HG03457 (cell line): ENCODE measurements at regions not wholly inside any gene's neighbourhood (a gene's known extent, or its start where the extent isn't known, plus 50 kb on each side); places are given as distances from the start of the nearest gene placed in this dataset.

Source experiments
- ATAC-seq: cut with Tn5 transposase; IDR thresholded peaks from one replicate; pipeline ENCODE4 v1.9.1; 2021; ENCODE audit warnings: moderate number of reproducible peaks; ENCODE audit not compliant: unreplicated experiment

DNA sequence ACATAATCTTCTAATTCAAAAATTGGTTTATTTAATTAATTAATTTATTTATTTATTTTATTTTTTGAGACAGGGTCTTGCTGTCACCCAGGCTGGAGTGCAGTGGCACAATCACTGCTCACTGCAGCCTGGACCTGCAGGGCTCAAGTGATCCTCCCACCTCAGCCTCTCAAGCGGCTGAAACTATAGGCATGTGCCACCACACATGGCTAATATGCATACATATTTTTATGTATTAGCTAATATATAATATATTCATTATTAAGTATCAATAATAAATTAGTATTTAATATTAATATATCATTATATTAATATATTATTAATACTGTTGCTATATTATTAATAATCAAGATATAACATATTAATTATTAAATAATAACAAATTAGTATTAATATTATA, 406.7 kb downstream of the GPATCH2 start:
- ATAC-seq: no peak

DNA sequence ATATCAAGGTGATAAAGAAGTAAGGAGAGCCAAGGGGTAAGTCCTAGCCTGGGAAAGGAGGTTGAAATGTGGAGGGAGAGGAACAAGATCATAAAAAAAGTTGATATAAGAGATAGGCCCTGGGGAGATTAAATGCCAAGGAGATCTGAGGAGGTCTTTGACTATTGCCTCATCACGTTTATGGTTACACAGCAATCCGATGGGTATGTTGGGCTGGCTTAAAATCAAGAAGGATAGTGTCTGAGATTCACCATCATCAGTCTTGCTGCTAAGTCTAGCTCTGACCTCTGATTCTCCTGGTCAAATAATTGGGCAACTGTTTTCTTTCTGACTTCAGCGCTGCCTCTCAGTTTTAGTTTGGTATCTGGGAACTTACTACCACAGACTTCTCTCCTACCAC, 416.3 kb downstream of the GPATCH2 start:
- ATAC-seq: no peak

DNA sequence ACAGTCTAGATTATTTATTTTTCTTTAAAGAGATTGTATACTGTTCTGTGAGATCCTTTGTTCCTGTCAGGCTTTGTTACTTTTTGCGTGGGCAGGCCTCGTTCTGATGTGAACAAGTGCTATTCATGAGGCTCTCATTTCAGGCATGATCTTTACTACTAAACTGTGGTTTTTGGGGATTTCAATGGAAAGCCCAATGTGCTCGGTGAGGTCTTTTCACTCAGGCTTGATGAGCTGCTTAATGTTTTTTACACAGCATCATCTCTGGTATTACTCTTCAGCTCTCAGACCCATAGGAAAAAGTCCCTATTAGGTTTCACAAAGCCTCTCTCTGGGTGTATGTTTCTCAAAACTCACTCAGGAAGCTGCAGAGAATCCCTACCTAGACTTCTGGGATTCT, 419.4 kb downstream of the GPATCH2 start:
- no peak for ATAC-seq

DNA sequence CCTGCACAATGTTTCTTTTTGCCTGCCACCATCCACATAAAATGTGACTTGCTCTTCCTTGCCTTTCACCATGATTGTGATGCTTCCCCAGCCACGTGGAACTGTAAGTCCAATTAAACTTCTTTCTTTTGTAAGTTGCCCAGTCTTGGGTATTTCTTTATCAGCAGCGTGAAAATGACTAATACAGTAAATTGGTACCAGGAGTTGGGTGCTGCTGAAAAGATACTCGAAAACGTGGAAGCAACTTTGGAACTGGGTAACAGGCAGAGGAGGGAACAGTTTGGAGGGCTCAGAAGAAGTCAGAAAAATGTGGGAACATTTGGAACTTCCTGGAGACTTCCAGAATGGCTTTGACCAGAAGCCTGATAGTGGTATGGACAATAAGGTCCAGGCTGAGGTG, 425.3 kb downstream of the GPATCH2 start:
- no peak for ATAC-seq

DNA sequence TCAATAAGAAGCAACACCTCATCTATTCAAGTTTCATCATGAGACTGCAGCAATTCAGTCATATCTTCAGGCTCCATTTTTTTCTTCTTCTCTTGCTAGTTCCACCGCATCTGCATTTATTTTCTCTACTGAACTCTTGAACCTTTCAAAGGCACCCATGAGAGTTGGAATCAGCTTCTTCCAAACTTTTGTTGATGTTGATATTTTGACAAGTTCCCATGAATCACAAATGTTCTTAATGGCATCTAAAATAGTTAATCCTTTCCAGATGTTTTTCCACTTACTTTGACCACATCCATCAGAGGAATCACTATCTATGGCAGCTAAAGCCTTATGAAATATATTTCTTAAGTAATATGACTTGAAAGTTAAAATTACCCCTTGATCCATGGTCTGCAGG, 434.3 kb downstream of the GPATCH2 start:
- ATAC-seq: no peak

DNA sequence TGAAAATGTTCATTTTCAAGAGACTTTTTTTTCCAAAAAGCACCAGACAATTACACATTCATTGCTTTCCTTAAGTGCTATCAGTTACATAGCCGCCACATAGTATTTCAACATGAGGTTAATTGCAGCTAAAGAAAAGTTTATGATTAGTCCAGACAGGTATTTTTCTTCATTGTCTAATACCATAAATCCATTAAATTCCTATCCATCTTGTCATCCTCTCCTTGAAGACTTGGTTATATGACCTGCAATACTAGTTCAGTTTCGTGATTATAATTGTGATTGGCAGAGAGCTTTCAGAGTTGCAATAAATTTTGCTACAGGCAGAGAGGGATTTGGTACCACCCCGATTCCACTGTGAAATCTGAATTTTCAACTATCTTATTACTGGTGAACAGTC, 437.7 kb downstream of the GPATCH2 start:
- ATAC-seq: no peak

DNA sequence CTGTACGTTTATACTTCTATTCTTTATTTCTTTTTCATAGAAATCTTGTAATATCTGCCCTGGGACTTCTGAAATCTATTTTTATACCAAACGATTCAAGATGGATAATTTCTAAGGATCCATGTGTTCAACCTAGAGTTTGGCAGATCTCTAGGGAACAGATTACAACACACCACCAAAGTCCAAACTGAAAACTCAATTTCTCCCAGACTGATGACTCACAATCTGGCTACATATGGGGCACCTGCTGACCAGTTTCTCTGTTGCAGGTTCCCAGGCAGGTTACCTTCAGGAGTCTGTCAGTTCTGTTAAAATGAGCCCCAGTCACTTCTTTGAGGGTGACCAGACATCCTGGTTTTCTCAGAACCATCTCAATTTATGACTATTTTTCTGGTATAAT, 439.4 kb downstream of the GPATCH2 start:
- no peak for ATAC-seq

DNA sequence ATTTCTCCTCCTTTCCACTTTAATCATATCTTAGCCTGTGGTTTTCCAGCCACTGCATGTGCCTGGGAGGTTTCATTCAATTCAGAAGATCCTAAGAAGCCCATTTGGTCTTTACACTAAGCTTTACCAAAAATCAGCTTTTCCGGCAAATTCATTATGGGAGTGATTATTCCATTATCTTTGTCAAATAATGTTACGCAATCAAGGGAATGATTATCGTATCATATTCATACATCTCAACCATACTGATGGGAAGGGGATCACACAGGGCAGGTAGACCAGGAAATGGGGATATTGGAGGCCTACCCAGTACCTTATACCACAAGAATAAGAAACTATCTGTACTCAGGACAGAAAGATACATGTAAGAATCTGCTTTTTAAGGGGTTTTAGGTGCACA, 440.5 kb downstream of the GPATCH2 start:
- no peak for ATAC-seq

DNA sequence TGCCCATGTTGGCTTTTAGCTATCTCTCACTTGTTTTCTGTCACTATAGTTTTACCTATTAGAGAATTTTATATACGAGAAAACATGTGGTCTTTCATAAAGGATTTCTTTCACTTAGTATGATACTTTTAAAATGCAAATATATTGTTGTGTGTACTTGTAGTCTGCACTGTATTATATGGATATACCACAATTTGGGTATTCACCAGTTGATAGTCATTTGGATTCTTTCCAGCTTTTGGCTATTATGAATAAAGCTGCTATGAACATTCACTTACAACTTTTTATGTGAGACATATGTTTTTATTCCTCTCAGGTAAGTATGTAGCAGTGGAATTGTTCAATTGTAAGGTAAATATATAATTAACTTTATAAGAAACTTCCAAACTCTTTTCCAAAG, 441.5 kb downstream of the GPATCH2 start:
- no peak for ATAC-seq

DNA sequence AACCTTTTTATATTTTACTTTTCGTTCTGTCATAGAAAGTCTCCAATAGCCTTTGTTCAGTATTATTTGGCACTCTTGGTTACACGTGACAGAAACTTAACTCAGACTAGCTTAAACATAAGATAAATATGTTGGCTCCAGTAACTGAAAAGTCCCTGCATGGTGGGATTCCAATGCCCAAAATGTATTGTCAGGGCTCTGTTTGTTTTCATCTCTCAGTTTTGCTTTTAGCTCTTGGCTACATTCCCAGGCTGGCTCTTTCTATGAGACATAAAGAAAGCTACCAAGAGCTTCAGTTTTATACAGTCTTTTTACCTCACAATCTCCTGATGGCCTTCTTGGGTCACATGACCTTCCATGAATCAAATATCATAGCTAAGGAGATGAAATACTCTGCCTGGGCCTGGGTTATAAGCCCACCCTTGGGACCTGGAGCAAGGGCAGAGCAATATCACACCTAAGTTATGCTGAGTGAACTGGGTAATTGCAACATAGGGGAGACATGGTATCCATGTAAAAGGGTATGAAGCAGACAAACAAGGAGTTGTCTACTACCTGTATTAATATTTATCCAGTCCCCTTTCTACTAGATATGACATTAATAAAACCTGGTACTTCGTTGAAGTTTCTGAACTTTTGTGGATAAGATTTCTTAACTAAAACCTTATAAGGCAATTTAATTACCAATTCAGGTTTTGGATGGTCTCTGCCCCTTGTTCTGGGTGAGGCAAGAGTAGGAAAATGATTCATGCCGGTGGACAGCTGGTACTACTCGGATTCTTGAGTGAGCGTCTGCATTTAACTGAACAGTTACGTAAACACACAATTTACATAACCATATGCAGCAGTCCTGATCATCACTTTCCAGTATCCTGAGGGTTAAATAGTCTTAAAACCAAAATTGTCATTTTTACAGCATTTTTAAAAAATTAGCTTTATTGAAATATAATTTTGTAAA, 442.3 kb downstream of the GPATCH2 start:
- ATAC-seq: no peak

DNA sequence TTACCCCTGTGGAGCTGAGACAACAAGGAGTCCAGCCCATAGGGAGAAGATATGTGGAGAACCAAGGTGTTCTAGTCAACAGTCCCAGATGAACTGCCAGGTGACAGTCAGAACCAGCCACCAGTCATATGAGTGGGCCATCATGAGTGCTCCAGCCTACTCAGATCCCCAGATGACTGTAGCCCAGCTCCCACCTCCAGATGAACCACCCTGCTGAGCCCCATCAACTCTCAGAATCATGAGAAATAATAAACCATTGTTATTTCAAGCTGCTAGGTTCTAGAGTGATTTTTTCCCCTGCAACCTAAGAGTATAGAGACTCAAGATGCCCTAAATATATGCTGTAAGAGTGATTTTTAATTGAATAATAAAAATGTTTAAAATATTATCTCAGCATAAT, 444.2 kb downstream of the GPATCH2 start:
- ATAC-seq: no peak

DNA sequence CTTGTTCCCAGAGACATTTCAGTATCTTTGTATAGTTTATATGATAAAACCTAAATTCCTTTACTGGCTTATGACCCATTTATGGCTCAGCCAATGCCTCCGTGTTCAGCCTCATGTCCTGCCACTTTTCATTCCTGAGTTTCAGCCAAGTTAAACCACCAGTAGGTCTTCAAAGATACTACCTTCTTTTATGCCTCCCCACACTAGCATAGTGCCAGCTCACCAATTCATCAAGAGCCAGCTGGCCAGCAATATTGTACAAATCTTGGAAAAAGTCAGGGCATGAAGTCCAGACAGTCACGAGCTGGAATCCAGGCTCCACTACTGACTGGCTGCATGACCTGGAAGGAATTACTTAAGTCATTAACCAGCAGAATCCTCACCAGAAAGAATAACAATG, 446.0 kb downstream of the GPATCH2 start:
- ATAC-seq: no peak

DNA sequence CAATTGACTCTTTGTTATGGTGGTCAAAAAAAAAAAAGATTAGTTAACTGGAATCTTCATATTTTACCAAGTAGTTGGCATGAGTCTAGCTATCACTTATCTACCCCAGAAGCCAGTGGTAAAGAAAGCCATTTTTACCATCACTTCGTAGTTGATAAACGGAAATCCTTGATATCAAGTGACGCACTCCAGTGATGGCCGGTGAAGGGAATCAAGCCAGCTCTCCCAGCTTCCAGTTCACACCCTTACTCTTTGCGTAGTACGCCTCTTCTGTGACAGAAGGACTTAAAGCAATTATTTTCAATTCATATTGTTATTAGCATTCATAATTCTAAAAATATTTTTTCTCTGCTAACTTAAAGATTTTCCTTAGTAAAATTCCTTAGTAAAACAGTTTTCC, 447.9 kb downstream of the GPATCH2 start:
- ATAC-seq: no peak

DNA sequence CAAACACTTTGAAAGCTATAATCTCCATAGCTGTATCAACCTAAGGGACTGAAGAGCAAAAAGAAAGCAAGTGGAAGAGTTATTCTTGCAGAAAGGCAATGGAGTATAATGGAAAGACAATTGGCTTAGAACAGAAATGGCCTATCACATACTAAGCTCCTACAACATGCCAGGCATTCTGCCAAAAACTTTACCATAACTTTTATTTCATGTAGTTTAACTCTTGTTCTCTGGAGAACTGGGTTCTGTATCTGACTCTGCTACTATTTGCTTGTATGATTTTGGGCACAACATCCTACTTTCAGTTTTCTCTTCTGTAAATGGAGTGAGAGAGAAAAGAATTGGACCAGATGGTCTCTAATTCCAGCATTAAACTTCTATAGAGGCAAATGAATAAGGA, 449.1 kb downstream of the GPATCH2 start:
- no peak for ATAC-seq

DNA sequence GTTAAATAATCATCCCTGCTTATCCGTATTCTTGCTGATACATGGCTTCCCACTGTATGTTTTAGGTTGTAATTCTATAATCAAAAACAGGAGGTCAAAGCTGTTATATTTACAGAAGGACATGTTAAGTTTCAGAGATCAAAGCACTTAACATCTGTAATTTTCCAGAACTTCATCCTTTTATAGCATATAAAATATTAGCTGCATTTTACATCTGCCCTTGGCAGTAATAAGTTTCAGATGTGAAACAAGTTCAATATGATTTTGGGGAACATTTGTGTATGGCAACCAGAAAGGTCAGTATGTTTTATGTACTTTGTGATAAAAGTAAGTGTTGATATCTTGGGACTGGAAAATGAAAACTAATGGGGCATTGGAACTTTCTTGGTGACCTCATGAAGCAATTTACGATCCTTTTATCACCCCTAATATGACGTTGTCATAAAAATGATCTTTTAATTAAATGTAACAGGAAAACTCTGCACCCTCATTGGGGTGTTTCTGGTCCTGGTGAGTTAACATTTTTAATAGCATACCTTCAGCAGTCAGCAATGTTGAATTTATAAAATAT, 449.6 kb downstream of the GPATCH2 start:
- no peak for ATAC-seq

DNA sequence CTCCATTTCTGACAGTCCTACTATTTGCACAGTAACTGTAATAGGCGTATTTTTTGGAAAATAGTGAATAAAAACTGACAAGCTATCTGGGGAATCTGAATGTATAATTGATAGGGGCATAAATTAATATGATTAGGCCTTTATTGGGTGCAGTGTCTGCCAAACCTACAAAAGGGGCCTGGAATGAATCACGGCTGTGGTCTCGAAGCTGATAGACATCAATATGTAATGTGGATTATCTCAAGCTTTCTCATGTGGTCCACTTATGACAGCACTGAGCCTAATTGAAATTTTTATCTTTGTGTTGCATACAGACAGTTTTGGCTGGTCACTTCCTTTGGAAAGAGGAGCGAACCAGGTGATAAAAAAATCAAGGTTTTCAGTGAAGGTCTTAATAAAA, 450.4 kb downstream of the GPATCH2 start:
- no peak for ATAC-seq

DNA sequence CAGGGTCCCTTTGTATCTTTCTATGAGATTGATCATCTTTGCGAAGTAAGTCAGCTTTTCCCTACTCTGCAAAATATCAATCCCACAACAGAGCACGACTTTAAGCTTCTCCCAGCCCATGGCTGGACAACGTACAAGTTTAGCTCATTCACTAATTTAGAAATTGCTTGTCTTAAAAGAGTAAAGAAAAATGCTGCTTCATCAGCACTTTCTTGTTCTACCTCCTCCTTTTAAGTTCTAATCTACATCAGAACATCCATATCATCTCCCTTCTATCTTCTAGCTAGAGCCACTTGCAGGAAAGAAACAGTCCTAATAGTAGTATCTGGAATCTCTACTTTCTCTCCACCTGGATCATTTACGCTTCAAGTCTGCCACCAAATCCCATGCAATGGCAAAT, 441.2 kb upstream of the ESRRG start:
- ATAC-seq: no peak

DNA sequence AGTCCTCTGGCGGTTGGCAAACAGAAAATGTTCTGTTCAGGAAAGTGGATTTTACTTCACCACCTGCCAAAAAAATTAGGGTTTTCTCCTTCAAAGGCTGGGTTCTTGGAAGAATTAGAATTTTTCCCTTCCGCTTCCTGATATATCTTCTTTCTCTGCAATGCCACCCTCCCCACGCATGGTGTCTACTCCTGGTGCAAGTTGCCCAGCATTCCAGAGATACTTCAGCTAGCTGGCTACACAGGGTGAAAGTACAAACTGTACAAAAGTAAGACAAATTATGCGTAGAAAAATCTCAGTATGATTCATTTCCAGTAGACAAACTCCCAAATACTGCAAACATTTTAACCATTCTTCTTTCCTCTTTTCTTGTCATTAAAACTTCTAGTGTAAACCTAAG, 430.1 kb upstream of the ESRRG start:
- ATAC-seq: no peak

DNA sequence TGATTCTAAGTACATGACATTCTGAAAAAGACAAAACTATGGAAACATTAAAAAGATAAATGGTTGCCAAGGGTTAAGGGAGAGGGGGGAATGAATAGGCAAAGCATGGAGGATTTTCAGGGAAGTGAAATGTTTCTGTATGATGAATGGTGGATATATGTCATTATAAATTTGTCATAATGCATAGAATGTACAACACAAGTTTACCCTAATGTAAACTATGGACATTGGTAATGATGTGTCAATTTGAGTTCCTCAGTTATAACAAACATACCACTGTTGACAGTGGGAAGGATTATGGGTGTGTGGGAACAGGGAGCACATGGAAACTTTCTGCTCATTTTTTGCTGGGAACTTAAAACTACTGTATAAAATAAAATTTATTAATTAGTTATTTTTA, 427.1 kb upstream of the ESRRG start:
- no peak for ATAC-seq

DNA sequence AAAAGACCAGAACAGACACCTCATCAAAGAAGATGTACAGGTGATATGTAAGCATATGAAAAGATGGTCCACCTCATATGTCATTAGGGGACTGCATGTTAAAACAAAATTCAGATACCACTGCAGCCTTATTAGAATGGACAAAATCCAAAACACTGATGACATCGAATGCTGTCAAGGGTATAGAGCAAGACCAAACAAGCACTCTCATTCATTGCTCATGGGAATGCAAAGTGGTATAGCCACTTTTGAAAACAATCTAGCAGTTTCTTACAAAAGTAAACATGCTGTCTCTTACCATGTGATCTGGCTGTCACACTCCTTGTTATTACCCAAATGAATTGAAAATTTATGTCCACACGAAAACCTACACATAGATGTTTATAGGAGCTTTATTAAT, 426.6 kb upstream of the ESRRG start:
- no peak for ATAC-seq

DNA sequence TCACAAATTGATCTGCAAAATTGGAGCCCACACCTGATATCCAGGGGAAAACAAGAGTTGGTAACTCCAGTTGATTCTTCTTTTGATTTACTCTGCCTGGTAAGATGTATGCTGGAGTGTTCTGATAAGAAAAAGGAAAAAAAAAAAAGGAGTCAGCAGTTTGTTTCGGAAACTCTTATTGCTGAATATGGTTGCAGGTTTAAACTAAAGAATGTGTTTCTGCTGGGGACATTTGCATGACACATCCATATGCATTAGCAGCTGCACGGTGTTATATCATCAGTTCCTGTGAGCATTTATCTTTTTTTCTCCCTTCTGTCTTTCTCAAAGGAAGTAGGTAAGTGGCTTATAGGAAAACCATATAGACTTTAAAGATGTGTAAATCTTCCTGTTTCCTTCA, 418.5 kb upstream of the ESRRG start:
- no peak for ATAC-seq

DNA sequence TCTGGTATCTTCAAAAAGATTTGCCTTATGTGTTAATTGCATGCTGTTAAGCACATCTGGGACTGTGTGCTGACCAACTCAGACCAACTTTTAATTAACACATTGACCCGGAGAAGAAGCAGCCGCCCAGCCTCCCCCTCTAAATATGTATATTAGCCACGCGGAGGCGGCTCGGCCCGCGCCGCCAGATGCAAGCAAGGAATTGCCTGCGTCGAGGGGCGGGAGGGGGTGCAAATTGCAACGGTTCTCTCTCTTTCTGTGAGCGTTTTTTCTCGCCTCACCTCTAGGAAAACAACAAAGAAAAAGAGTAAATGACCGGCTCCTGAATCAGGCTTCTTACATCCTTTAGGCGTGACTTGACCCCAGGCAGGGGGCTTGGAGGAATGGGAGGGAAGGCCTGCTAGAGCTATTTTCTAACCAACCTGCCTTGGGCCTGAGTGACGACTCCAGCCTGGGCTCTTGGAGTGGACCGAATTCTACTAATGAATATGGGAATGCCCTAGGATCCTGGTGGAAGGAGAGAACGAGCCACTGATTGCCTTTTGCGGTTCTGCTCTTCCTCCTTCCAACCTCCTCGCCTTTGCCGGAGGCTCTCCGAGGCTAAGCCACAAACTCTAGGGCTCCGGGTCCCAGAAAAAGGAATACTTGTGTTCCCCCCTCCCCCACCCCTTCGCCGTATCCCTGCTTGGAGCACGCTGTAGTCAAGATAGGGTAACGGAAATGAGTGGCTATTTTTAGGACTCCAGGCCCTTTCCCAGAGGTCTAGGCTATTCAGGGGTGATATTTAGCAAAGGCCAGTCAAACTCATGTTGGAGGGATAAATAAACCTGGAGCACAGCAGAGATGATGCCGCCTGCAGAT, 417.0 kb upstream of the ESRRG start:
- no peak for ATAC-seq
